ENCODE measurements at regions not wholly inside any gene's neighbourhood (a gene's known extent, or its start where the extent isn't known, plus 50 kb on each side); places are given as distances from the start of the nearest gene placed in this dataset.

- Histone ChIP-seq H3K27me3 (ENCODE audit: control insufficient read depth, extremely low read depth, insufficient read depth, low read length) (no peaks in the 10 kb centered on the region), H3K27ac (ENCODE audit: control insufficient read depth, insufficient read depth, low read length) (no peak overlapping the region), H3K4me2 (ENCODE audit: control insufficient read depth, extremely low read depth, insufficient read depth, low read depth, low read length) (no peak overlapping the region), H3K4me1 (ENCODE audit: control insufficient read depth, extremely low read depth, insufficient read depth, low read length) (no peaks in the 10 kb centered on the region), H3K36me3 (ENCODE audit: control insufficient read depth in 2 of 2, extremely low read depth in 1 of 2, insufficient read depth in 2 of 2, low read length in 2 of 2) (no peaks in the 10 kb centered on the region), H3K9me1 (ENCODE audit: control insufficient read depth, extremely low read depth, insufficient read depth, low read length) (no peaks in the 10 kb centered on the region), H3K79me2 (ENCODE audit: control insufficient read depth, insufficient read depth, low read length) (no peaks in the 10 kb centered on the region), H3K9ac (ENCODE audit: control insufficient read depth, extremely low read depth, insufficient read depth, low read length) (no peak overlapping the region), H2AFZ (ENCODE audit: control insufficient read depth, low read length) (no peak overlapping the region), H3K4me3 (ENCODE audit: control insufficient read depth in 2 of 3, extremely low read depth in 1 of 3, insufficient read depth in 2 of 3, low read depth in 1 of 3, low read length in 3 of 3) (no peak overlapping the region), H4K20me1 (ENCODE audit: control insufficient read depth, extremely low read depth, insufficient read depth, low read length) (no peaks in the 10 kb centered on the region), H3K9me3 (ENCODE audit: control insufficient read depth, low read depth, low read length) (no peaks in the 10 kb centered on the region)
- TF ChIP-seq EZH2 (IDR thresholded peaks at IDR 0.05; ENCODE audit: low read length) (no peak), CTCF (optimal IDR thresholded peaks at IDR 0.05 in 1 of 3, IDR thresholded peaks at IDR 0.05 in 1 of 3, conservative IDR thresholded peaks at IDR 0.05 in 1 of 3; ENCODE audit: extremely low read depth in 1 of 3, insufficient read depth in 2 of 3, low read length in 3 of 3) (no peak)
- FAIRE-seq (no peak), DNase-seq (ENCODE audit: low read depth, low spot score) (no peak)
- dilution Hi-C loops (cut with MboI; ENCODE audit: extremely low pct_ligation_motif_present, low sequenced_read_pairs), result no loop called here
Measured at GRCh38 chrX:7225338-7225737, 77.4 kb upstream of the PUDP start.

- dilution Hi-C loops (cut with MboI; ENCODE audit: extremely low pct_ligation_motif_present, low sequenced_read_pairs), result no loop called here
- no peaks in the 10 kb centered on the region for H3K36me3 ChIP-seq (ENCODE audit: control insufficient read depth in 2 of 2, extremely low read depth in 1 of 2, insufficient read depth in 2 of 2, low read length in 2 of 2)
- no peak for FAIRE-seq
Measured at GRCh38 chrX:7223271-7223670, 75.3 kb upstream of the PUDP start.

More at GRCh38 chrX:7223271-7223670, 75.3 kb upstream of the PUDP start:
- no peak for TF ChIP-seq EZH2 (IDR thresholded peaks at IDR 0.05; ENCODE audit: low read length)
- TF ChIP-seq CTCF (optimal IDR thresholded peaks at IDR 0.05 in 1 of 3, IDR thresholded peaks at IDR 0.05 in 1 of 3, conservative IDR thresholded peaks at IDR 0.05 in 1 of 3; ENCODE audit: extremely low read depth in 1 of 3, insufficient read depth in 2 of 3, low read length in 3 of 3), result no peak
- Histone ChIP-seq H3K4me3 (ENCODE audit: control insufficient read depth in 2 of 3, extremely low read depth in 1 of 3, insufficient read depth in 2 of 3, low read depth in 1 of 3, low read length in 3 of 3) (no peak overlapping the region), H3K9me1 (ENCODE audit: control insufficient read depth, extremely low read depth, insufficient read depth, low read length) (no peaks in the 10 kb centered on the region), H3K79me2 (ENCODE audit: control insufficient read depth, insufficient read depth, low read length) (no peaks in the 10 kb centered on the region), H3K4me1 (ENCODE audit: control insufficient read depth, extremely low read depth, insufficient read depth, low read length) (no peaks in the 10 kb centered on the region), H3K9ac (ENCODE audit: control insufficient read depth, extremely low read depth, insufficient read depth, low read length) (no peak overlapping the region), H4K20me1 (ENCODE audit: control insufficient read depth, extremely low read depth, insufficient read depth, low read length) (no peaks in the 10 kb centered on the region), H3K9me3 (ENCODE audit: control insufficient read depth, low read depth, low read length) (no peaks in the 10 kb centered on the region), H3K4me2 (ENCODE audit: control insufficient read depth, extremely low read depth, insufficient read depth, low read depth, low read length) (no peak overlapping the region), H3K27me3 (ENCODE audit: control insufficient read depth, extremely low read depth, insufficient read depth, low read length) (no peaks in the 10 kb centered on the region), H2AFZ (ENCODE audit: control insufficient read depth, low read length) (no peak overlapping the region), H3K27ac (ENCODE audit: control insufficient read depth, insufficient read depth, low read length) (no peak overlapping the region)
- DNase-seq (ENCODE audit: low read depth, low spot score), result no peak

Measured in keratinocyte (primary cell).